ENCODE measurements at regions not wholly inside any gene's neighbourhood (a gene's known extent, or its start where the extent isn't known, plus 50 kb on each side); places are given as distances from the start of the nearest gene placed in this dataset.

DNA sequence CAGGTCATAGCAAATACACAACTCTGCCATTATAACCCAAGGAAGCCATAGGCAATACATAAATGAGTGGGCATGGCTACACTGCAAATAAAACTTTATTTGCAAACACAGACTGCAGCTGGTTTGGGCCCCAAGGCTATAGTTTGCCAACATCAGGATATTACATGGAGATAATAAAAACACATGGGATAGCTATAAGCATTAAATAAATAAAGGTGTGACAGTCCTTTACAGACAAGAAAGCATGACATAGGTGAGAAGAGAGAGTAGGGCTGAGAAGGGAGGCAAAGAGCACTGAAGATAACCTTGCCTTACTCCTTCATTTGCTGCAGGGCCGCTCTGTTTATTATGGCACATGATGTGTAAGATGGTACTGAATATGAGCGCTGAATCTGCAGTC is 135.1 kb upstream of the GHITM start:
- TF ChIP-seq, protein P1, sequence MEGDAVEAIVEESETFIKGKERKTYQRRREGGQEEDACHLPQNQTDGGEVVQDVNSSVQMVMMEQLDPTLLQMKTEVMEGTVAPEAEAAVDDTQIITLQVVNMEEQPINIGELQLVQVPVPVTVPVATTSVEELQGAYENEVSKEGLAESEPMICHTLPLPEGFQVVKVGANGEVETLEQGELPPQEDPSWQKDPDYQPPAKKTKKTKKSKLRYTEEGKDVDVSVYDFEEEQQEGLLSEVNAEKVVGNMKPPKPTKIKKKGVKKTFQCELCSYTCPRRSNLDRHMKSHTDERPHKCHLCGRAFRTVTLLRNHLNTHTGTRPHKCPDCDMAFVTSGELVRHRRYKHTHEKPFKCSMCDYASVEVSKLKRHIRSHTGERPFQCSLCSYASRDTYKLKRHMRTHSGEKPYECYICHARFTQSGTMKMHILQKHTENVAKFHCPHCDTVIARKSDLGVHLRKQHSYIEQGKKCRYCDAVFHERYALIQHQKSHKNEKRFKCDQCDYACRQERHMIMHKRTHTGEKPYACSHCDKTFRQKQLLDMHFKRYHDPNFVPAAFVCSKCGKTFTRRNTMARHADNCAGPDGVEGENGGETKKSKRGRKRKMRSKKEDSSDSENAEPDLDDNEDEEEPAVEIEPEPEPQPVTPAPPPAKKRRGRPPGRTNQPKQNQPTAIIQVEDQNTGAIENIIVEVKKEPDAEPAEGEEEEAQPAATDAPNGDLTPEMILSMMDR (IDR thresholded peaks at IDR 0.05 in 2 of 3, conservative IDR thresholded peaks at IDR 0.05 in 1 of 3; ENCODE audit: borderline replicate concordance in 1 of 3, insufficient read depth in 1 of 3, low read depth in 2 of 3, low read length in 2 of 3) = no peak
- TF ChIP-seq POLR2A (IDR thresholded peaks at IDR 0.05; ENCODE audit: borderline replicate concordance, extremely low read depth, insufficient read depth, insufficient read length) (no peak), EZH2 (IDR thresholded peaks at IDR 0.05) (no peak), POLR2AphosphoS5 (IDR thresholded peaks at IDR 0.05; ENCODE audit: low read depth, low read length) (no peak), ATF3 (IDR thresholded peaks at IDR 0.05) (no peak), SRF (IDR thresholded peaks at IDR 0.05; ENCODE audit: low read depth) (no peak), EZH2phosphoT487 (IDR thresholded peaks at IDR 0.05; ENCODE audit: borderline replicate concordance) (no peak), YY1 (IDR thresholded peaks at IDR 0.05; ENCODE audit: extremely low read depth, insufficient replicate concordance, low read depth, low read length) (no peak), ZNF274 (IDR thresholded peaks at IDR 0.05; ENCODE audit: low read depth, low read length) (no peak), REST (IDR thresholded peaks at IDR 0.05; ENCODE audit: low read depth) (no peak)

All from HCT116 (cell line).